Skeletal muscle tissue (tissue), 3 donors: ENCODE measurements at regions not wholly inside any gene's neighbourhood (a gene's known extent, or its start where the extent isn't known, plus 50 kb on each side); places are given as distances from the start of the nearest gene placed in this dataset.

Source experiments
- H3K27ac ChIP-seq: one replicate; pipeline ENCODE4 v1.7.0; 2013; ENCODE audit warnings: mild to moderate bottlenecking, low read depth, low read length, inconsistent platforms
- H3K27me3 ChIP-seq, 3 donors: one replicate each; pipeline ENCODE4 v1.7.0; 2013; ENCODE audit warnings: low read length in 3 of 3; ENCODE audit not compliant: control insufficient read depth in 3 of 3, insufficient read depth in 3 of 3
- H3K36me3 ChIP-seq, 3 donors: one replicate each; pipeline ENCODE4 v1.7.0; 2013; ENCODE audit warnings: low read length in 3 of 3; ENCODE audit not compliant: control insufficient read depth in 3 of 3, insufficient read depth in 3 of 3
- H3K4me1 ChIP-seq, 3 donors: one replicate each; pipeline ENCODE4 v1.7.0; 2013; ENCODE audit warnings: low read length in 3 of 3, mild to moderate bottlenecking in 3 of 3; ENCODE audit not compliant: control insufficient read depth in 3 of 3, insufficient read depth in 3 of 3
- H3K4me3 ChIP-seq, 3 donors: one replicate each; pipeline ENCODE4 v1.7.0; 2013; ENCODE audit warnings: low read length in 3 of 3
- H3K9ac ChIP-seq, 3 donors: one replicate each; pipeline ENCODE4 v1.7.0; 2013; ENCODE audit warnings: low read length in 3 of 3, mild to moderate bottlenecking in 3 of 3, moderate library complexity in 2 of 3, low read depth in 1 of 3
- H3K9me3 ChIP-seq, 3 donors: one replicate each; pipeline ENCODE4 v1.7.0; 2013; ENCODE audit warnings: low read length in 3 of 3; ENCODE audit not compliant: control insufficient read depth in 3 of 3
- donor health status: Osteomylitis.

- no peak overlapping the region for H3K27ac ChIP-seq
- H3K4me1 ChIP-seq: no peaks in the 10 kb centered on the region
- H3K27me3 ChIP-seq: peaks cover 0 to 3% (median 0%) of the 10 kb centered on the region in 3 donors
- peaks cover 0 to 2% (median 0%) of the 10 kb centered on the region in 3 donors for H3K9me3 ChIP-seq
- no peak overlapping the region for H3K9ac ChIP-seq
- H3K36me3 ChIP-seq: no peaks in the 10 kb centered on the region
- H3K4me3 ChIP-seq: no peak overlapping the region
These were observed 1041.0 kb downstream of the BRD1 start for GRCh38 chr22:48786679-48786996.

GRCh38 chr22:48785792-48786678 lies 1041.6 kb downstream of the BRD1 start:
- H3K4me3 ChIP-seq: no peak overlapping the region
- H3K9ac ChIP-seq: no peak overlapping the region
- H3K4me1 ChIP-seq: no peaks in the 10 kb centered on the region
- H3K9me3 ChIP-seq: peaks cover 0 to 2% (median 0%) of the 10 kb centered on the region in 3 donors
- peaks cover 0 to 3% (median 0%) of the 10 kb centered on the region in 3 donors for H3K27me3 ChIP-seq
- H3K36me3 ChIP-seq: no peaks in the 10 kb centered on the region
- no peak overlapping the region for H3K27ac ChIP-seq

GRCh38 chr22:48784701-48785503 lies 1042.8 kb downstream of the BRD1 start:
- Histone ChIP-seq H3K27me3 (peaks cover 0 to 3% (median 0%) of the 10 kb centered on the region in 3 donors), H3K27ac (no peak overlapping the region), H3K9ac (no peak overlapping the region), H3K4me1 (no peaks in the 10 kb centered on the region), H3K36me3 (no peaks in the 10 kb centered on the region), H3K9me3 (peaks cover 0 to 2% (median 0%) of the 10 kb centered on the region in 3 donors), H3K4me3 (no peak overlapping the region)

GRCh38 chr22:48783821-48784266 lies 1043.8 kb downstream of the BRD1 start:
- Histone ChIP-seq H3K4me1 (no peaks in the 10 kb centered on the region), H3K9me3 (peaks cover 0 to 2% (median 0%) of the 10 kb centered on the region in 3 donors), H3K4me3 (no peak overlapping the region), H3K36me3 (no peaks in the 10 kb centered on the region), H3K27me3 (peaks cover 0 to 3% (median under 1%) of the 10 kb centered on the region in 3 donors), H3K27ac (no peak overlapping the region), H3K9ac (no peak overlapping the region)

- no peak overlapping the region for H3K9ac ChIP-seq
- no peak overlapping the region for H3K4me3 ChIP-seq
- H3K4me1 ChIP-seq: no peaks in the 10 kb centered on the region
- H3K9me3 ChIP-seq: peaks cover 0 to 2% (median 0%) of the 10 kb centered on the region in 3 donors
- H3K27me3 ChIP-seq: peaks cover 0 to 5% (median 3%) of the 10 kb centered on the region in 3 donors
- no peaks in the 10 kb centered on the region for H3K36me3 ChIP-seq
- no peak overlapping the region for H3K27ac ChIP-seq
These were observed 1044.7 kb downstream of the BRD1 start for GRCh38 chr22:48782811-48783511.

- no peak overlapping the region for H3K4me3 ChIP-seq
- H3K27me3 ChIP-seq: peaks cover 0 to 5% (median 3%) of the 10 kb centered on the region in 3 donors
- no peaks in the 10 kb centered on the region for H3K36me3 ChIP-seq
These were observed 1045.3 kb downstream of the BRD1 start for GRCh38 chr22:48782326-48782725.

GRCh38 chr22:48781868-48782267 lies 1045.8 kb downstream of the BRD1 start:
- Histone ChIP-seq H3K9me3 (peaks cover 0 to 5% (median 0%) of the 10 kb centered on the region in 3 donors), H3K4me1 (no peaks in the 10 kb centered on the region), H3K4me3 (no peak overlapping the region), H3K27ac (no peak overlapping the region), H3K27me3 (peaks cover 0 to 5% (median 3%) of the 10 kb centered on the region in 3 donors), H3K36me3 (no peaks in the 10 kb centered on the region), H3K9ac (no peak overlapping the region)

More at GRCh38 chr22:48782326-48782725, 1045.3 kb downstream of the BRD1 start:
- Histone ChIP-seq H3K9ac (no peak overlapping the region), H3K27ac (no peak overlapping the region), H3K4me1 (no peaks in the 10 kb centered on the region), H3K9me3 (peaks cover 0 to 5% (median 0%) of the 10 kb centered on the region in 3 donors)

- H3K36me3 ChIP-seq: no peaks in the 10 kb centered on the region
- peaks cover 0 to 5% (median 3%) of the 10 kb centered on the region in 3 donors for H3K27me3 ChIP-seq
- no peaks in the 10 kb centered on the region for H3K4me1 ChIP-seq
- H3K9me3 ChIP-seq: peaks cover 0 to 4% (median under 1%) of the 10 kb centered on the region in 3 donors
- H3K4me3 ChIP-seq: no peak overlapping the region
- no peak overlapping the region for H3K27ac ChIP-seq
- H3K9ac ChIP-seq: no peak overlapping the region
These were observed 1046.3 kb downstream of the BRD1 start for GRCh38 chr22:48781391-48781790.

- no peaks in the 10 kb centered on the region for H3K36me3 ChIP-seq
- peaks cover 0 to 7% (median 3%) of the 10 kb centered on the region in 3 donors for H3K27me3 ChIP-seq
- peaks cover 0 to 4% (median 3%) of the 10 kb centered on the region in 3 donors for H3K9me3 ChIP-seq
These were observed 1046.9 kb downstream of the BRD1 start for GRCh38 chr22:48780597-48781277.

More at GRCh38 chr22:48780597-48781277, 1046.9 kb downstream of the BRD1 start:
- Histone ChIP-seq H3K27ac (no peak overlapping the region), H3K4me1 (no peaks in the 10 kb centered on the region), H3K9ac (no peak overlapping the region), H3K4me3 (no peak overlapping the region)
